KMS-11 (cell line): ENCODE measurements at regions not wholly inside any gene's neighbourhood (a gene's known extent, or its start where the extent isn't known, plus 50 kb on each side); places are given as distances from the start of the nearest gene placed in this dataset.

Source experiments
- H2AFZ ChIP-seq: fragments of 200-600 bp; sonication (generic); 2 replicates; pipeline ENCODE4 v1.6.1; 2016; ENCODE audit warnings: antibody characterized with exemption, mixed run types, low read depth
- H3K27ac ChIP-seq: fragments of 200-600 bp; sonication (generic); 2 replicates; pipeline ENCODE4 v1.6.1; 2016; ENCODE audit warnings: mild to moderate bottlenecking, mixed run types
- H3K27me3 ChIP-seq: fragments of 200-600 bp; sonication (generic); 2 replicates; pipeline ENCODE4 v1.6.1; 2017; ENCODE audit warnings: mild to moderate bottlenecking, low read depth, mixed run types, moderate library complexity; ENCODE audit not compliant: insufficient read depth
- H3K36me3 ChIP-seq: fragments of 200-600 bp; sonication (generic); 2 replicates; pipeline ENCODE4 v1.6.1; 2017; ENCODE audit warnings: mild to moderate bottlenecking, mixed run types; ENCODE audit not compliant: insufficient read depth
- H3K4me1 ChIP-seq: fragments of 200-600 bp; sonication (generic); 2 replicates; pipeline ENCODE4 v1.6.1; 2016; ENCODE audit warnings: mild to moderate bottlenecking, low read depth, mixed run types; ENCODE audit not compliant: poor library complexity, severe bottlenecking
- H3K4me2 ChIP-seq: fragments of 200-600 bp; sonication (generic); 2 replicates; pipeline ENCODE4 v1.7.0; 2016; ENCODE audit warnings: mild to moderate bottlenecking, mixed run types
- H3K4me3 ChIP-seq: fragments of 200-600 bp; sonication (generic); IDR thresholded peaks from 2 replicates; pipeline ENCODE4 v1.6.1; 2017; ENCODE audit warnings: low read depth, low read length, mixed read lengths; ENCODE audit not compliant: insufficient read depth
- H3K79me2 ChIP-seq: fragments of 200-600 bp; sonication (generic); 2 replicates; pipeline ENCODE4 v1.6.1; 2016; ENCODE audit warnings: low read depth, mixed run types; ENCODE audit not compliant: insufficient read depth
- H3K9ac ChIP-seq: fragments of 200-600 bp; sonication (generic); 2 replicates; pipeline ENCODE4 v1.6.1; 2016; ENCODE audit warnings: mild to moderate bottlenecking, mixed run types
- H4K20me1 ChIP-seq: fragments of 200-600 bp; sonication (generic); 2 replicates; pipeline ENCODE4 v1.6.1; 2016; ENCODE audit warnings: mild to moderate bottlenecking, mixed run types; ENCODE audit not compliant: insufficient read depth
- TF ChIP-seq, protein P1 (sequence below): fragments of 200-600 bp; sonication (generic); conservative IDR thresholded peaks from 2 replicates; pipeline ENCODE4 v1.6.1; 2017; ENCODE audit warnings: low read depth, mild to moderate bottlenecking, antibody characterized with exemption, low read length, moderate library complexity, mixed read lengths

DNA sequence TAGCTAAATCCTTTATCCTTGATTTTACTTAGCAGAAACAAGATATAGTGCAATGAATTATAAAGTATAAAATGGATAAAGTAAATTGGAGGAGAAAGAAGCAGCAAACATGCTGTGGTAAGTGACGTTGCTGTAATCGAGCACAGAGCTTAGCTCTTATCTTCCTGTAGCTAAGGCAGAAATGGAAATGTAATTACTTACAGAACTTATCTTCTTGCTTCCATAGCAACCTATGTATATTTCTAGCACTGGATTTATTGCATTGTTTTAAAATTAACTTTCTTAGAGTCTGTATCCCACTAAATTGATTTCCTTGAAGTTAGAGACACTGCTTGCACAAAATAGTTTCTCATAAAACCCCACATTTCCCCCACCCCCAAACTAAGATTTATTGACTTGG, 130.6 kb upstream of the MC4R start:
- Histone ChIP-seq H3K4me2 (no peak overlapping the region), H3K36me3 (no peaks in the 10 kb centered on the region), H2AFZ (no peak overlapping the region), H4K20me1 (no peaks in the 10 kb centered on the region), H3K27me3 (no peaks in the 10 kb centered on the region), H3K4me1 (no peaks in the 10 kb centered on the region), H3K27ac (no peak overlapping the region), H3K79me2 (no peaks in the 10 kb centered on the region), H3K9ac (no peak overlapping the region), H3K4me3 (no peak overlapping the region)
- TF ChIP-seq, protein P1, sequence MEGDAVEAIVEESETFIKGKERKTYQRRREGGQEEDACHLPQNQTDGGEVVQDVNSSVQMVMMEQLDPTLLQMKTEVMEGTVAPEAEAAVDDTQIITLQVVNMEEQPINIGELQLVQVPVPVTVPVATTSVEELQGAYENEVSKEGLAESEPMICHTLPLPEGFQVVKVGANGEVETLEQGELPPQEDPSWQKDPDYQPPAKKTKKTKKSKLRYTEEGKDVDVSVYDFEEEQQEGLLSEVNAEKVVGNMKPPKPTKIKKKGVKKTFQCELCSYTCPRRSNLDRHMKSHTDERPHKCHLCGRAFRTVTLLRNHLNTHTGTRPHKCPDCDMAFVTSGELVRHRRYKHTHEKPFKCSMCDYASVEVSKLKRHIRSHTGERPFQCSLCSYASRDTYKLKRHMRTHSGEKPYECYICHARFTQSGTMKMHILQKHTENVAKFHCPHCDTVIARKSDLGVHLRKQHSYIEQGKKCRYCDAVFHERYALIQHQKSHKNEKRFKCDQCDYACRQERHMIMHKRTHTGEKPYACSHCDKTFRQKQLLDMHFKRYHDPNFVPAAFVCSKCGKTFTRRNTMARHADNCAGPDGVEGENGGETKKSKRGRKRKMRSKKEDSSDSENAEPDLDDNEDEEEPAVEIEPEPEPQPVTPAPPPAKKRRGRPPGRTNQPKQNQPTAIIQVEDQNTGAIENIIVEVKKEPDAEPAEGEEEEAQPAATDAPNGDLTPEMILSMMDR: no peak

GRCh38 chr18:60506190-60506589, 133.6 kb upstream of the MC4R start:
- Histone ChIP-seq H3K9ac (no peak overlapping the region), H3K27me3 (no peaks in the 10 kb centered on the region), H3K79me2 (no peaks in the 10 kb centered on the region), H3K4me1 (no peaks in the 10 kb centered on the region), H2AFZ (no peak overlapping the region), H3K4me2 (no peak overlapping the region), H3K27ac (no peak overlapping the region), H3K4me3 (no peak overlapping the region), H4K20me1 (no peaks in the 10 kb centered on the region), H3K36me3 (no peaks in the 10 kb centered on the region)
- TF ChIP-seq, protein P1: no peak

GRCh38 chr18:60506682-60507081, 134.1 kb upstream of the MC4R start:
- Histone ChIP-seq H3K9ac (no peak overlapping the region), H4K20me1 (no peaks in the 10 kb centered on the region), H2AFZ (no peak overlapping the region), H3K79me2 (no peaks in the 10 kb centered on the region), H3K36me3 (no peaks in the 10 kb centered on the region), H3K4me1 (no peaks in the 10 kb centered on the region), H3K27me3 (no peaks in the 10 kb centered on the region), H3K27ac (no peak overlapping the region), H3K4me2 (no peak overlapping the region), H3K4me3 (no peak overlapping the region)
- TF ChIP-seq, protein P1: no peak

DNA sequence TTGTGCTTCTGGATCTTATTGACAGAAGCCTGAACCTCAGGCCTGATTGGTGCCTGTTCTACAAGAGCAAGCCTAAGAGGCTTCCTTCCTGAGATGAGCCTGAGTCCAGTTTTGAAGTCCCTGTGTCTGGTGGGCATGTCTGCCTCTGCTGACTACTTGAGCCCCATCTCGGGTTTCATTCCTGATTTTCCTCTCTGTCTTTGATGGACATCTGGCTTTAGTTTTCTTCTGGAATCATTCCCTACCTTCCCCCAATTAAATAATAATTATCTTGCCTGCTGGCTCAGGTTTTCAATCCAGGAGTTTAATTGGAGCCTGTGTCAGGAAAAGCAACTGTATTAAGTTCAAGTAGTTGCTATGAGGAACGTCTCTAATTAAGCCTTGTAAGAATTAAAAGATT, 135.5 kb upstream of the MC4R start:
- Histone ChIP-seq H3K4me3 (no peak overlapping the region), H3K79me2 (no peaks in the 10 kb centered on the region), H3K4me1 (no peaks in the 10 kb centered on the region), H3K4me2 (no peak overlapping the region), H3K36me3 (no peaks in the 10 kb centered on the region), H4K20me1 (no peaks in the 10 kb centered on the region), H3K9ac (no peak overlapping the region), H3K27ac (no peak overlapping the region), H3K27me3 (no peaks in the 10 kb centered on the region), H2AFZ (no peak overlapping the region)
- TF ChIP-seq, protein P1: no peak
